HCT116 (cell line): ENCODE measurements at regions not wholly inside any gene's neighbourhood (a gene's known extent, or its start where the extent isn't known, plus 50 kb on each side); places are given as distances from the start of the nearest gene placed in this dataset.

Source experiments
- ATAC-seq: fragments of 200-7000 bp; cut with Tn5 transposase; 2 replicates; pipeline ENCODE4 v1.9.1; 2020; ENCODE audit warnings: mild to moderate bottlenecking, moderate library complexity
- BruUV-seq: library from RNA; stranded (reverse); fragments of 400-500 nt; replicated peaks from 2 replicates; lab custom pipeline; 2021; lab: Mats Ljungman, UMichigan
- CTCF ChIA-PET: fragments of 300-600 bp; sonication (Branson Sonifier 250); formaldehyde crosslinking; loops from one replicate; lab custom pipeline; 2021; ENCODE audit warnings: antibody characterized with exemption; lab: Charles Lee
- POLR2A ChIA-PET: fragments of 300-600, 350-600 bp; sonication (Branson Sonifier 250); formaldehyde crosslinking; loops from one replicate; lab custom pipeline; 2021; ENCODE audit warnings: antibody characterized with exemption; lab: Charles Lee
- RAD21 ChIA-PET, 2 experiments: fragments of 300-600 bp; sonication (Branson Sonifier 250); formaldehyde crosslinking; loops; one replicate each; lab custom pipeline; 2023; ENCODE audit warnings: low total read pairs in 2 of 2; ENCODE audit not compliant: uncharacterized antibody in 2 of 2, unreplicated experiment in 2 of 2, low non-redundant PET in 1 of 2; lab: Charles Lee
- DNase-seq: peaks from one replicate; pipeline ENCODE4 v3.0.0-alpha.2; 2010; ENCODE audit warnings: low read depth, low spot score
- H2AFZ ChIP-seq: fragments of 200-600 bp; shearing (Covaris generic), sonication (generic); 2 replicates; pipeline ENCODE4 v1.6.1; 2017; ENCODE audit warnings: low read depth, mixed run types, mixed read lengths, antibody characterized with exemption, low read length; ENCODE audit not compliant: poor library complexity, severe bottlenecking
- H3K27ac ChIP-seq: 2 replicates; pipeline ENCODE4 v1.5.1; 2012; ENCODE audit warnings: low read depth, low read length
- H3K27me3 ChIP-seq: fragments of 200-600 bp; sonication (generic); 2 replicates; pipeline ENCODE4 v1.6.1; 2016; ENCODE audit warnings: mixed run types, low read length, mixed read lengths; ENCODE audit not compliant: insufficient read depth
- H3K36me3 ChIP-seq, 2 experiments: fragments of 200-500 bp in 1 of 2; fragments of 200-600 bp in 1 of 2; sonication (Bioruptor generic) in 1 of 2; sonication (generic) in 1 of 2; 2 replicates each; pipeline versions ENCODE4 v1.5.1 to v1.6.1; 2014 to 2016; ENCODE audit warnings: low read length in 2 of 2, inconsistent platforms in 1 of 2, mixed read lengths in 1 of 2, mixed run types in 1 of 2; ENCODE audit not compliant: insufficient read depth in 2 of 2, control insufficient read depth in 1 of 2
- H3K4me1 ChIP-seq, 2 experiments: fragments of 200-600 bp in 1 of 2; sonication (generic) in 1 of 2; 2 replicates each; pipeline versions ENCODE4 v1.5.1 to v1.6.1; 2012 to 2017; ENCODE audit warnings: low read length in 2 of 2, inconsistent platforms in 1 of 2, mild to moderate bottlenecking in 1 of 2, mixed read lengths in 1 of 2, mixed run types in 1 of 2, moderate library complexity in 1 of 2; ENCODE audit not compliant: insufficient read depth in 2 of 2, control insufficient read depth in 1 of 2
- H3K4me2 ChIP-seq: fragments of 200-600 bp; sonication (generic); 2 replicates; pipeline ENCODE4 v1.6.1; 2017; ENCODE audit warnings: mixed run types, low read length, mixed read lengths
- H3K4me3 ChIP-seq, 2 experiments: fragments of 200-600 bp in 1 of 2; sonication (generic) in 1 of 2; replicated peaks in 1 of 2; 2 replicates each; pipeline ENCODE4 v1.5.1; 2011 to 2016; ENCODE audit warnings: low read length in 2 of 2, control low read depth in 1 of 2, low read depth in 1 of 2, mild to moderate bottlenecking in 1 of 2, mixed read lengths in 1 of 2, mixed run types in 1 of 2
- H3K79me2 ChIP-seq: fragments of 200-600 bp; sonication (generic); 2 replicates; pipeline ENCODE4 v1.6.1; 2017; ENCODE audit warnings: mild to moderate bottlenecking, mixed run types, low read length, moderate library complexity, mixed read lengths; ENCODE audit not compliant: insufficient read depth
- H3K9ac ChIP-seq: fragments of 200-600 bp; sonication (generic); 2 replicates; pipeline ENCODE4 v1.6.1; 2016; ENCODE audit warnings: low read length, mixed read lengths
- H3K9me2 ChIP-seq: fragments of 200-600 bp; sonication (generic), shearing (Covaris generic); 2 replicates; pipeline ENCODE4 v1.6.1; 2017; ENCODE audit warnings: mixed run types, mild to moderate bottlenecking, moderate library complexity; ENCODE audit not compliant: insufficient read depth
- H3K9me3 ChIP-seq, 2 experiments: fragments of 200-500 bp in 1 of 2; fragments of 200-600 bp in 1 of 2; sonication (Bioruptor generic) in 1 of 2; sonication (generic) in 1 of 2; 2 replicates each; pipeline ENCODE4 v1.6.1; 2014 to 2017; ENCODE audit warnings: low read length in 2 of 2, mixed read lengths in 2 of 2, inconsistent platforms in 1 of 2, low read depth in 1 of 2, mild to moderate bottlenecking in 1 of 2, mixed run types in 1 of 2, moderate library complexity in 1 of 2; ENCODE audit not compliant: control insufficient read depth in 1 of 2, insufficient read depth in 1 of 2
- H4K20me1 ChIP-seq: fragments of 200-600 bp; sonication (generic), shearing (Covaris generic); 2 replicates; pipeline ENCODE4 v1.6.1; 2017; ENCODE audit warnings: mixed run types, mild to moderate bottlenecking, moderate library complexity; ENCODE audit not compliant: insufficient read depth
- ATF3 ChIP-seq: IDR thresholded peaks from 2 replicates; pipeline ENCODE4 v1.6.1; 2012
- CEBPB ChIP-seq: IDR thresholded peaks from 2 replicates; pipeline ENCODE4 v1.6.1; 2012; ENCODE audit warnings: low read depth
- EGR1 ChIP-seq: IDR thresholded peaks from 2 replicates; pipeline ENCODE4 v1.6.1; 2012; ENCODE audit warnings: low read depth
- MAX ChIP-seq: IDR thresholded peaks from 2 replicates; pipeline ENCODE4 v1.6.1; 2012
- POLR2A ChIP-seq: IDR thresholded peaks from 2 replicates; pipeline ENCODE4 v1.7.0; 2011; ENCODE audit warnings: borderline replicate concordance; ENCODE audit not compliant: insufficient read depth, insufficient read length; ENCODE audit errors: extremely low read depth
- SP1 ChIP-seq: IDR thresholded peaks from 2 replicates; pipeline ENCODE4 v1.6.1; 2012; ENCODE audit warnings: low read depth
- TCF7L2 ChIP-seq: IDR thresholded peaks from 2 replicates; pipeline ENCODE4 v1.7.0; 2011; ENCODE audit warnings: borderline replicate concordance, inconsistent platforms; ENCODE audit not compliant: insufficient read depth, insufficient read length; ENCODE audit errors: extremely low read depth
- YY1 ChIP-seq: IDR thresholded peaks from 2 replicates; pipeline ENCODE4 v1.6.1; 2011; ENCODE audit warnings: low read length, low read depth, moderate library complexity, mild to moderate bottlenecking; ENCODE audit not compliant: insufficient replicate concordance; ENCODE audit errors: extremely low read depth
- ZBTB33 ChIP-seq: IDR thresholded peaks from 2 replicates; pipeline ENCODE4 v1.6.1; 2011; ENCODE audit warnings: mild to moderate bottlenecking, low read length, moderate library complexity; ENCODE audit not compliant: insufficient replicate concordance; ENCODE audit errors: extremely low read depth
- intact Hi-C: fragments of 100-400 bp; cut with micrococcal nuclease; formaldehyde crosslinking; loops from 2 replicates; pipeline ENCODE4 v1.10.0; 2022
- TF ChIP-seq, protein P1 (sequence below): IDR thresholded peaks from 2 replicates; pipeline ENCODE4 v1.6.1; 2012; ENCODE audit warnings: low read depth

GRCh38 chr2:797993-798392, 120.8 kb upstream of the TMEM18 start:
- no peaks in the 10 kb centered on the region for H3K9me2 ChIP-seq
- no peaks in the 10 kb centered on the region for H3K9me3 ChIP-seq
- H3K79me2 ChIP-seq: no peaks in the 10 kb centered on the region
- POLR2A ChIA-PET: no interaction called here
- H3K4me1 ChIP-seq: no peaks in the 10 kb centered on the region
- H2AFZ ChIP-seq: no peak overlapping the region
- CTCF ChIA-PET: no interaction called here
- no peak overlapping the region for H3K27ac ChIP-seq
- H3K27me3 ChIP-seq: no peaks in the 10 kb centered on the region
- RAD21 ChIA-PET: no interaction called here
- no TSS peak for BruUV-seq
- no peaks in the 10 kb centered on the region for H4K20me1 ChIP-seq
- no peaks in the 10 kb centered on the region for H3K36me3 ChIP-seq
- no peak overlapping the region for H3K9ac ChIP-seq
- TF ChIP-seq POLR2A (no peak), ATF3 (no peak), EGR1 (no peak), ZBTB33 (no peak), SP1 (no peak), TCF7L2 (no peak), YY1 (no peak), MAX (no peak), CEBPB (no peak)
- TF ChIP-seq, protein P1, sequence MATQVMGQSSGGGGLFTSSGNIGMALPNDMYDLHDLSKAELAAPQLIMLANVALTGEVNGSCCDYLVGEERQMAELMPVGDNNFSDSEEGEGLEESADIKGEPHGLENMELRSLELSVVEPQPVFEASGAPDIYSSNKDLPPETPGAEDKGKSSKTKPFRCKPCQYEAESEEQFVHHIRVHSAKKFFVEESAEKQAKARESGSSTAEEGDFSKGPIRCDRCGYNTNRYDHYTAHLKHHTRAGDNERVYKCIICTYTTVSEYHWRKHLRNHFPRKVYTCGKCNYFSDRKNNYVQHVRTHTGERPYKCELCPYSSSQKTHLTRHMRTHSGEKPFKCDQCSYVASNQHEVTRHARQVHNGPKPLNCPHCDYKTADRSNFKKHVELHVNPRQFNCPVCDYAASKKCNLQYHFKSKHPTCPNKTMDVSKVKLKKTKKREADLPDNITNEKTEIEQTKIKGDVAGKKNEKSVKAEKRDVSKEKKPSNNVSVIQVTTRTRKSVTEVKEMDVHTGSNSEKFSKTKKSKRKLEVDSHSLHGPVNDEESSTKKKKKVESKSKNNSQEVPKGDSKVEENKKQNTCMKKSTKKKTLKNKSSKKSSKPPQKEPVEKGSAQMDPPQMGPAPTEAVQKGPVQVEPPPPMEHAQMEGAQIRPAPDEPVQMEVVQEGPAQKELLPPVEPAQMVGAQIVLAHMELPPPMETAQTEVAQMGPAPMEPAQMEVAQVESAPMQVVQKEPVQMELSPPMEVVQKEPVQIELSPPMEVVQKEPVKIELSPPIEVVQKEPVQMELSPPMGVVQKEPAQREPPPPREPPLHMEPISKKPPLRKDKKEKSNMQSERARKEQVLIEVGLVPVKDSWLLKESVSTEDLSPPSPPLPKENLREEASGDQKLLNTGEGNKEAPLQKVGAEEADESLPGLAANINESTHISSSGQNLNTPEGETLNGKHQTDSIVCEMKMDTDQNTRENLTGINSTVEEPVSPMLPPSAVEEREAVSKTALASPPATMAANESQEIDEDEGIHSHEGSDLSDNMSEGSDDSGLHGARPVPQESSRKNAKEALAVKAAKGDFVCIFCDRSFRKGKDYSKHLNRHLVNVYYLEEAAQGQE: no peak
- intact Hi-C loops: no loop called here
- no peak overlapping the region for H3K4me3 ChIP-seq
- no peak for DNase-seq
- H3K4me2 ChIP-seq: no peak overlapping the region
- no peak for ATAC-seq
